ENCODE measurements at regions not wholly inside any gene's neighbourhood (a gene's known extent, or its start where the extent isn't known, plus 50 kb on each side); places are given as distances from the start of the nearest gene placed in this dataset.

- no peak for DNase-seq (ENCODE audit: low spot score)
Measured at GRCh38 chr22:48490500-48491411, 1336.9 kb downstream of the BRD1 start.

GRCh38 chr22:48489551-48490499, 1337.8 kb downstream of the BRD1 start:
- H3K4ac ChIP-seq (ENCODE audit: low read length) = no peak overlapping the region
- H3K27ac ChIP-seq (replicated peaks; ENCODE audit: low read length) = no peak overlapping the region
- peaks cover 5% of the 10 kb centered on the region for H3K79me1 ChIP-seq (ENCODE audit: low read depth, low read length)
- peak overlapping the region; percentile 93 for H3K9ac ChIP-seq (ENCODE audit: low read depth, low read length, poor library complexity)
- peaks cover 9 to 12% of the 10 kb centered on the region in 2 donors for H3K4me1 ChIP-seq (ENCODE audit: control insufficient read depth in 2 of 2, insufficient read depth in 1 of 2, low read depth in 1 of 2, low read length in 2 of 2)
- no peak overlapping the region for H2BK5ac ChIP-seq (ENCODE audit: low read length)
- H2BK120ac ChIP-seq (ENCODE audit: low read depth, low read length) = no peak overlapping the region
- H3K36me3 ChIP-seq (replicated peaks in 1 of 2; ENCODE audit: control insufficient read depth in 2 of 2, insufficient read depth in 2 of 2, low read length in 2 of 2) = no peaks in the 10 kb centered on the region
- no peaks in the 10 kb centered on the region for H3K9me3 ChIP-seq (replicated peaks in 1 of 2; ENCODE audit: control insufficient read depth in 2 of 2, insufficient read depth in 1 of 2, low read depth in 1 of 2, low read length in 2 of 2)
- H2AFZ ChIP-seq (ENCODE audit: low read length) = peak overlapping the region; percentile 94
- H3K27me3 ChIP-seq (ENCODE audit: control insufficient read depth in 3 of 3, insufficient read depth in 3 of 3, low read depth in 1 of 3, low read length in 3 of 3) = peaks cover 4 to 56% (median 19%) of the 10 kb centered on the region in 3 experiments
- peak overlapping the region; percentile 57 for H3K23ac ChIP-seq (ENCODE audit: low read depth, low read length, poor library complexity)
- H3K18ac ChIP-seq (ENCODE audit: low read length) = peak overlapping the region; percentile 95
- H4K8ac ChIP-seq (ENCODE audit: low read depth, low read length) = no peak overlapping the region
- H3K4me3 ChIP-seq (ENCODE audit: low read length in 2 of 2) = peak overlapping the region; percentile 57 to 88
- H4K91ac ChIP-seq (ENCODE audit: low read depth, low read length, poor library complexity) = no peak overlapping the region
- no peak for DNase-seq (ENCODE audit: low spot score)
- peak overlapping the region; percentile 73 for H2BK15ac ChIP-seq (ENCODE audit: low read length)
- H2BK12ac ChIP-seq (ENCODE audit: low read length) = no peak overlapping the region
- H2AK5ac ChIP-seq (ENCODE audit: low read depth, low read length) = peak overlapping the region; percentile 47
- peak overlapping the region; percentile 63 for H3K14ac ChIP-seq (ENCODE audit: low read length)
- H3K4me2 ChIP-seq (ENCODE audit: insufficient read depth, low read length, poor library complexity, severe bottlenecking) = peak overlapping the region; percentile 93
- no CpG with 5 or more reads among the region's 113 CpGs for WGBS, 2 donors (ENCODE audit: extremely low coverage in 2 of 2, insufficient read length in 2 of 2, insufficient replicate concordance in 1 of 2)

More at GRCh38 chr22:48490500-48491411, 1336.9 kb downstream of the BRD1 start:
- H3K27ac ChIP-seq (replicated peaks; ENCODE audit: low read length) = no peak overlapping the region
- no CpG with 5 or more reads among the region's 51 CpGs for WGBS, 2 donors (ENCODE audit: extremely low coverage in 2 of 2, insufficient read length in 2 of 2, insufficient replicate concordance in 1 of 2)
- H2BK15ac ChIP-seq (ENCODE audit: low read length) = peak overlapping the region; percentile 73
- peak overlapping the region; percentile 57 to 88 for H3K4me3 ChIP-seq (ENCODE audit: low read length in 2 of 2)
- H3K9me3 ChIP-seq (replicated peaks in 1 of 2; ENCODE audit: control insufficient read depth in 2 of 2, insufficient read depth in 1 of 2, low read depth in 1 of 2, low read length in 2 of 2) = no peaks in the 10 kb centered on the region
- H3K4me2 ChIP-seq (ENCODE audit: insufficient read depth, low read length, poor library complexity, severe bottlenecking) = peak overlapping the region; percentile 93
- peak overlapping the region; percentile 47 for H2AK5ac ChIP-seq (ENCODE audit: low read depth, low read length)
- no peak overlapping the region for H4K91ac ChIP-seq (ENCODE audit: low read depth, low read length, poor library complexity)
- H3K79me1 ChIP-seq (ENCODE audit: low read depth, low read length) = peaks cover 9% of the 10 kb centered on the region
- peaks cover 4 to 49% (median 19%) of the 10 kb centered on the region in 3 experiments for H3K27me3 ChIP-seq (ENCODE audit: control insufficient read depth in 3 of 3, insufficient read depth in 3 of 3, low read depth in 1 of 3, low read length in 3 of 3)
- H2BK120ac ChIP-seq (ENCODE audit: low read depth, low read length) = no peak overlapping the region
- peak overlapping the region; percentile 79 for H3K9ac ChIP-seq (ENCODE audit: low read depth, low read length, poor library complexity)
- no peak overlapping the region for H4K8ac ChIP-seq (ENCODE audit: low read depth, low read length)
- peaks cover 12% of the 10 kb centered on the region in 2 donors for H3K4me1 ChIP-seq (ENCODE audit: control insufficient read depth in 2 of 2, insufficient read depth in 1 of 2, low read depth in 1 of 2, low read length in 2 of 2)
- no peak overlapping the region for H3K4ac ChIP-seq (ENCODE audit: low read length)
- H3K23ac ChIP-seq (ENCODE audit: low read depth, low read length, poor library complexity) = peak overlapping the region; percentile 63
- peak overlapping the region; percentile 63 for H3K14ac ChIP-seq (ENCODE audit: low read length)
- peak overlapping the region; percentile 94 for H2AFZ ChIP-seq (ENCODE audit: low read length)
- peak overlapping the region; percentile 81 for H3K18ac ChIP-seq (ENCODE audit: low read length)
- no peak overlapping the region for H2BK5ac ChIP-seq (ENCODE audit: low read length)
- no peaks in the 10 kb centered on the region for H3K36me3 ChIP-seq (replicated peaks in 1 of 2; ENCODE audit: control insufficient read depth in 2 of 2, insufficient read depth in 2 of 2, low read length in 2 of 2)
- no peak overlapping the region for H2BK12ac ChIP-seq (ENCODE audit: low read length)

- Histone ChIP-seq H3K14ac (ENCODE audit: low read length) (no peak overlapping the region), H2AFZ (ENCODE audit: low read length) (peak overlapping the region; percentile 68), H3K36me3 (replicated peaks in 1 of 2; ENCODE audit: control insufficient read depth in 2 of 2, insufficient read depth in 2 of 2, low read length in 2 of 2) (no peaks in the 10 kb centered on the region), H3K9ac (ENCODE audit: low read depth, low read length, poor library complexity) (no peak overlapping the region), H2BK15ac (ENCODE audit: low read length) (no peak overlapping the region), H2BK12ac (ENCODE audit: low read length) (no peak overlapping the region), H3K4me2 (ENCODE audit: insufficient read depth, low read length, poor library complexity, severe bottlenecking) (peak overlapping the region; percentile 93), H3K9me3 (replicated peaks in 1 of 2; ENCODE audit: control insufficient read depth in 2 of 2, insufficient read depth in 1 of 2, low read depth in 1 of 2, low read length in 2 of 2) (no peaks in the 10 kb centered on the region), H3K4me1 (ENCODE audit: control insufficient read depth in 2 of 2, insufficient read depth in 1 of 2, low read depth in 1 of 2, low read length in 2 of 2) (peaks cover 10 to 12% of the 10 kb centered on the region in 2 donors), H3K27ac (replicated peaks; ENCODE audit: low read length) (no peak overlapping the region), H2AK5ac (ENCODE audit: low read depth, low read length) (peak overlapping the region; percentile 17), H4K91ac (ENCODE audit: low read depth, low read length, poor library complexity) (no peak overlapping the region), H4K8ac (ENCODE audit: low read depth, low read length) (no peak overlapping the region), H3K4me3 (ENCODE audit: low read length in 2 of 2) (peak overlapping the region; percentile 57 to 88), H3K4ac (ENCODE audit: low read length) (no peak overlapping the region), H3K27me3 (ENCODE audit: control insufficient read depth in 3 of 3, insufficient read depth in 3 of 3, low read depth in 1 of 3, low read length in 3 of 3) (peaks cover 4 to 56% (median 19%) of the 10 kb centered on the region in 3 experiments), H2BK5ac (ENCODE audit: low read length) (no peak overlapping the region), H3K23ac (ENCODE audit: low read depth, low read length, poor library complexity) (no peak overlapping the region), H3K79me1 (ENCODE audit: low read depth, low read length) (peaks cover 5% of the 10 kb centered on the region), H2BK120ac (ENCODE audit: low read depth, low read length) (no peak overlapping the region), H3K18ac (ENCODE audit: low read length) (peak overlapping the region; percentile 8)
- whole genome bisulfite sequencing, 2 donors (ENCODE audit: extremely low coverage in 2 of 2, insufficient read length in 2 of 2, insufficient replicate concordance in 1 of 2) = no CpG with 5 or more reads among the region's 90 CpGs
- DNase-seq (ENCODE audit: low spot score) = peak; percentile 66
Measured at GRCh38 chr22:48488611-48489511, 1338.8 kb downstream of the BRD1 start.
